ENCODE measurements at regions not wholly inside any gene's neighbourhood (a gene's known extent, or its start where the extent isn't known, plus 50 kb on each side); places are given as distances from the start of the nearest gene placed in this dataset.

DNA sequence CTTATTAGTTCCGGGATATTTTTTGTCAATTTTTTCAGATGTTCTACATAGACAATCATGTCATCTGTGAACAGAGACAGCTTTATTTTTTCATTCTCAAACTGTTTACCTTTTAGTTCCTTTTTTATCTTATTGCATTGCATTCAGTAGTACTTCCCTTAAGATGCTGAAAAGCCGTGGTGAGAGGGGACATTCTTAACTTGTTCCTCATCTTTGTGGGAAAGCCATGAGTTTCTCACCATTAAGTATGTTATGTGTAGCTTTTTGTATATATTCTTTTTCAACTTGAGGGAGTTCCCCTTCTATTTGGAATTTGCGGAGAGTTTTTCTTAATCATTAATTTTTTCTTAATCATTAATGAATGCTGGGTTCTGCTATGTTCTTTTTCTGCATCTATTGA, 1727.1 kb upstream of the SEL1L start:
- intact Hi-C loops (cut with DNase I): no loop called here
- Histone ChIP-seq H3K4me3 (no peak overlapping the region), H3K36me3 (no peaks in the 10 kb centered on the region), H3K4me1 (no peaks in the 10 kb centered on the region), H3K27ac (no peak overlapping the region), H3K9me3 (no peaks in the 10 kb centered on the region), H3K27me3 (ENCODE audit: low read depth) (no peaks in the 10 kb centered on the region)
- ATAC-seq (no peak), DNase-seq (no peak)
- TF ChIP-seq, protein P1, sequence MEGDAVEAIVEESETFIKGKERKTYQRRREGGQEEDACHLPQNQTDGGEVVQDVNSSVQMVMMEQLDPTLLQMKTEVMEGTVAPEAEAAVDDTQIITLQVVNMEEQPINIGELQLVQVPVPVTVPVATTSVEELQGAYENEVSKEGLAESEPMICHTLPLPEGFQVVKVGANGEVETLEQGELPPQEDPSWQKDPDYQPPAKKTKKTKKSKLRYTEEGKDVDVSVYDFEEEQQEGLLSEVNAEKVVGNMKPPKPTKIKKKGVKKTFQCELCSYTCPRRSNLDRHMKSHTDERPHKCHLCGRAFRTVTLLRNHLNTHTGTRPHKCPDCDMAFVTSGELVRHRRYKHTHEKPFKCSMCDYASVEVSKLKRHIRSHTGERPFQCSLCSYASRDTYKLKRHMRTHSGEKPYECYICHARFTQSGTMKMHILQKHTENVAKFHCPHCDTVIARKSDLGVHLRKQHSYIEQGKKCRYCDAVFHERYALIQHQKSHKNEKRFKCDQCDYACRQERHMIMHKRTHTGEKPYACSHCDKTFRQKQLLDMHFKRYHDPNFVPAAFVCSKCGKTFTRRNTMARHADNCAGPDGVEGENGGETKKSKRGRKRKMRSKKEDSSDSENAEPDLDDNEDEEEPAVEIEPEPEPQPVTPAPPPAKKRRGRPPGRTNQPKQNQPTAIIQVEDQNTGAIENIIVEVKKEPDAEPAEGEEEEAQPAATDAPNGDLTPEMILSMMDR (IDR thresholded peaks at IDR 0.05): no peak

DNA sequence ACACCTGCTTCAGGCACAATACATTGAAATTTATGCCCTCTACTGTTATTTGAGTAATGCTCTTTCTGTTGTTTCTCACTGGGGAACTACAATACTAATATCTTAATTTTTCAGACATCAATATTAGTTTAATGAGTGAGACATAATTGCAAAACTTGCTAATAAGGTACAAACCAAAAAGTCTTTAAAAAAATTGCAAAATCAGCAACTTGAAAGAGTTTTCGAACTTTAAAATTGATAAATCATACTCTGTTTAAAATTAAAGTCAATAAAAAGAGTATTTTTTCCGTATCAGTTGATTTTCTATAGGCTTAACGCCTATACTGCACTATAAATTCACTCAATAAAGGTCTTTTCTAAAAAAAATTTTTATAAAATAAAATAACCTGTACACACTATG, 1735.9 kb upstream of the SEL1L start:
- Histone ChIP-seq H3K4me1 (no peaks in the 10 kb centered on the region), H3K36me3 (no peaks in the 10 kb centered on the region), H3K4me3 (no peak overlapping the region), H3K27me3 (ENCODE audit: low read depth) (no peaks in the 10 kb centered on the region), H3K9me3 (no peaks in the 10 kb centered on the region), H3K27ac (no peak overlapping the region)
- intact Hi-C loops (cut with DNase I): no loop called here
- ATAC-seq: no peak
- DNase-seq: no peak
- TF ChIP-seq, protein P1 (IDR thresholded peaks at IDR 0.05): no peak

DNA sequence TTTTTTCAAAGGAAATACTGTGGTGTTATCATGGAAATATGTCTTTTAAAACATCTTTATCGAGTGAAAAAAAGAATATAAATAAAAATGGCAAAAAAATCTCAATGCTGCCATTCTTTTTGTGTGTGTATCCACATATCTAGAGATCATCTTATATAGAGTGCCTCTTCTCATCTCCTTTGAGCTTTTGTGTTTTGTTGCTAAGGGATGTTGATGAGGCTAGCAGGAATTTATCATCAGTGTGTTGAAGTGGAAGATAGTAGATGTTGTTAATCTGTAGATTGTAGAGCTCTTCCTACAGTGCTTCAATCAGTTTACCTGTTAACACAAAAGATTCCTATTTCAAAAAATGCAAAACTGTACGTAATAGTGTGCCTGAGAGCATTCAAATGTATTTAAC, 1738.0 kb upstream of the SEL1L start:
- H3K4me3 ChIP-seq: no peak overlapping the region
- DNase-seq (no peak), ATAC-seq (no peak)
- H3K27me3 ChIP-seq (ENCODE audit: low read depth): no peaks in the 10 kb centered on the region
- no peaks in the 10 kb centered on the region for H3K36me3 ChIP-seq
- intact Hi-C loops (cut with DNase I): no loop called here
- TF ChIP-seq, protein P1 (IDR thresholded peaks at IDR 0.05): no peak
- H3K4me1 ChIP-seq: no peaks in the 10 kb centered on the region
- no peaks in the 10 kb centered on the region for H3K9me3 ChIP-seq
- H3K27ac ChIP-seq: no peak overlapping the region

DNA sequence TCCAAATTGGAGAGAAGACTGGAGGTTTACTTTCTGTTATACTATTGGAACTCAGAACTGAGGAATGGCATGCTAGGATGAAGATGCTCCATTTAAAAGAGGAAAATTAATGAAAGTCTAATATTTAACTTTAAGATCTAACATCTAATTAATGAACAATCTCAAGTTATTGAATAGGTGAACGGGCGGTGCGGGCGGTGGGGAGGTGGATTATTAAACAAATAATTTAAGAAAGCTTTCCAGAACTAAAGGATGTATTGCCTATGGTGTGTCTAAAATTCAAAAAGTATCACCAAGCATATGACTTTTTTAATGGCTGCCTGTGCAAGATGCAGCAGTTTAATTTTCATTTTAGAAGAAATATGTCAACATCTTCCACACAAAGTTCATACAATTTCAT, 1747.1 kb upstream of the SEL1L start:
- no peaks in the 10 kb centered on the region for H3K36me3 ChIP-seq
- TF ChIP-seq, protein P1 (IDR thresholded peaks at IDR 0.05): no peak
- no peak for ATAC-seq

DNA sequence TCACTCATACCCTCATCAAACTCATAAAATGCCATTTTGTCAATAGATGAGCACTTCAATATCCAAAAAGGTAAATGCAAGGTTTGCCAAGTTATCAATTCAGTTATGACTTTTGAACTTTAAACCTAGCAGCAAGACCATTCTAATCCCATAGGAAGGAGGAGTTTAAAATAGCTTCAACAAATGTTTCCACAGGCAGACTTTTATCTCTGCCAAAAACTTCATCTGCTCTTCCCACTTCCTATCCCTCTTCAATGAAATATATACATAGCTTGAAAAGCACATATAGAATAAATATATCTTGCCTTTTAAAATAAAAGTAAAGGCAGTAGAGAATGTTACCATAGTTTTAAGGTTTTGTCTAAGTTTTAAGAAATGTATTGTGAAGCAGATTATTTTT, 1749.1 kb upstream of the SEL1L start:
- TF ChIP-seq, protein P1 (IDR thresholded peaks at IDR 0.05): no peak
- no peaks in the 10 kb centered on the region for H3K27me3 ChIP-seq (ENCODE audit: low read depth)
- H3K4me1 ChIP-seq: no peaks in the 10 kb centered on the region
- no peaks in the 10 kb centered on the region for H3K9me3 ChIP-seq
- H3K36me3 ChIP-seq: no peaks in the 10 kb centered on the region
- no peak overlapping the region for H3K27ac ChIP-seq
- no peak overlapping the region for H3K4me3 ChIP-seq
- intact Hi-C loops (cut with DNase I): no loop called here
- no peak for ATAC-seq
- no peak for DNase-seq

More for the DNA sequence above, 1747.1 kb upstream of the SEL1L start:
- Histone ChIP-seq H3K4me3 (no peak overlapping the region), H3K9me3 (no peaks in the 10 kb centered on the region), H3K27me3 (ENCODE audit: low read depth) (no peaks in the 10 kb centered on the region), H3K27ac (no peak overlapping the region), H3K4me1 (no peaks in the 10 kb centered on the region)
- DNase-seq: no peak
- intact Hi-C loops (cut with DNase I): no loop called here

DNA sequence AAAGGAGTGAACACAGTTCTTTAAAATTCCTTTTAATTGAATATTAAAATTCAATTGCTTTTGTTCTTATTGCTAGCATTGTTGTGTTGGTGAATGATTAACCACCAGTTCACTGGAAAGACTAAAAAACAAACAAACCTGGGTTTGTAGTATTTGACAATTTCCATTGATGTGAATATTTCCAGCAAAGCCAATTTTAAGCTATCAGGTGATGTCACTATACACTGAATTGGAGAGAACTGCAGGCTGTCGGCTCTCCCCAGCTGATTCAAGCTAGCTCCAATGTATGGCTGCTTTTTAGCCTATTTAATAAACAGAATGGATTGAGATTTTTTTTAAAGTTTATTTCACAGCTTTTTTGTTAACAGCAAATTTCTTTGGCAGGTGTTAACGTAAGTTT, 1753.6 kb upstream of the SEL1L start:
- intact Hi-C loops (cut with DNase I): no loop called here
- ATAC-seq: no peak

More for the DNA sequence above, 1753.6 kb upstream of the SEL1L start:
- DNase-seq: no peak
- no peaks in the 10 kb centered on the region for H3K27me3 ChIP-seq (ENCODE audit: low read depth)
- no peaks in the 10 kb centered on the region for H3K36me3 ChIP-seq
- TF ChIP-seq, protein P1 (IDR thresholded peaks at IDR 0.05): no peak
- no peak overlapping the region for H3K4me3 ChIP-seq
- no peaks in the 10 kb centered on the region for H3K9me3 ChIP-seq
- no peaks in the 10 kb centered on the region for H3K4me1 ChIP-seq
- no peak overlapping the region for H3K27ac ChIP-seq
